ENCODE measurements at regions not wholly inside any gene's neighbourhood (a gene's known extent, or its start where the extent isn't known, plus 50 kb on each side); places are given as distances from the start of the nearest gene placed in this dataset.

DNA sequence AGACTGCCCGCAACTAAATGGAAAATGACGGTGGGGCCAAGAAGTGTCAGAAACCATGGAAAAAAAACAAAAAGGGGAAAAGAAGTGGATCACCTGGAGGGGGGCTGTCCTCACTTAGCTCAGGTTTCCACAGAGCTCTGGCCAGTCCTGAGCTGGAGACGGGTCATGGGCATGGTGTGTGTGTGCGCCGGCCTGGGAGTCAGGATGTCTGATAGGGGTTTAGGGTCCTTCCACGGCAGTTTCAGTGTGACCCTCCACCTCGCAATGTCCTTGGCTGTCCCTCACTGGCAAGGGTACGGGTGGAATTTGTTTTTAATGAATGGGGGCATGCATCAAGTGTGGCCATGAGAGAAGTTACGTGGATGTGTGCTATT lies 133.2 kb upstream of the MEIS1 start:
- TF ChIP-seq, protein P1, sequence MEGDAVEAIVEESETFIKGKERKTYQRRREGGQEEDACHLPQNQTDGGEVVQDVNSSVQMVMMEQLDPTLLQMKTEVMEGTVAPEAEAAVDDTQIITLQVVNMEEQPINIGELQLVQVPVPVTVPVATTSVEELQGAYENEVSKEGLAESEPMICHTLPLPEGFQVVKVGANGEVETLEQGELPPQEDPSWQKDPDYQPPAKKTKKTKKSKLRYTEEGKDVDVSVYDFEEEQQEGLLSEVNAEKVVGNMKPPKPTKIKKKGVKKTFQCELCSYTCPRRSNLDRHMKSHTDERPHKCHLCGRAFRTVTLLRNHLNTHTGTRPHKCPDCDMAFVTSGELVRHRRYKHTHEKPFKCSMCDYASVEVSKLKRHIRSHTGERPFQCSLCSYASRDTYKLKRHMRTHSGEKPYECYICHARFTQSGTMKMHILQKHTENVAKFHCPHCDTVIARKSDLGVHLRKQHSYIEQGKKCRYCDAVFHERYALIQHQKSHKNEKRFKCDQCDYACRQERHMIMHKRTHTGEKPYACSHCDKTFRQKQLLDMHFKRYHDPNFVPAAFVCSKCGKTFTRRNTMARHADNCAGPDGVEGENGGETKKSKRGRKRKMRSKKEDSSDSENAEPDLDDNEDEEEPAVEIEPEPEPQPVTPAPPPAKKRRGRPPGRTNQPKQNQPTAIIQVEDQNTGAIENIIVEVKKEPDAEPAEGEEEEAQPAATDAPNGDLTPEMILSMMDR (IDR thresholded peaks at IDR 0.05): no peak
- no peak for TF ChIP-seq POLR2A (IDR thresholded peaks at IDR 0.05)
